GM19395 (cell line): ENCODE measurements at regions not wholly inside any gene's neighbourhood (a gene's known extent, or its start where the extent isn't known, plus 50 kb on each side); places are given as distances from the start of the nearest gene placed in this dataset.

Source experiments
- ATAC-seq: cut with Tn5 transposase; IDR thresholded peaks from one replicate; pipeline ENCODE4 v1.9.1; 2021; ENCODE audit warnings: mild to moderate bottlenecking, moderate library complexity; ENCODE audit not compliant: unreplicated experiment

GRCh38 chr10:20958764-20959163, 61.7 kb upstream of the NEBL start:
- no peak for ATAC-seq

GRCh38 chr10:20958225-20958624, 61.1 kb upstream of the NEBL start:
- no peak for ATAC-seq

GRCh38 chr10:20957744-20958143, 60.6 kb upstream of the NEBL start:
- ATAC-seq: no peak

- ATAC-seq: no peak
Observed at GRCh38 chr10:20956843-20957242, 59.7 kb upstream of the NEBL start.

- ATAC-seq: no peak
Observed at GRCh38 chr10:20955355-20955893, 58.3 kb upstream of the NEBL start.

- no peak for ATAC-seq
Observed at GRCh38 chr10:20954519-20954918, 57.4 kb upstream of the NEBL start.

GRCh38 chr10:20953120-20953519, 56.0 kb upstream of the NEBL start:
- ATAC-seq: no peak

- ATAC-seq: no peak
Observed at GRCh38 chr10:20949967-20950366, 52.9 kb upstream of the NEBL start.

GRCh38 chr10:20948686-20949327, 51.7 kb upstream of the NEBL start:
- peak; percentile 76 for ATAC-seq
